Spinal cord (tissue), 9 donors: ENCODE measurements at regions not wholly inside any gene's neighbourhood (a gene's known extent, or its start where the extent isn't known, plus 50 kb on each side); places are given as distances from the start of the nearest gene placed in this dataset.
"Not testable (repeated sequence)": the region's sequence is repeated elsewhere in the genome, so short reads cannot be mapped to it uniquely, and the experiment has no call there.

Experiments
- DNase-seq, 6 donors: peaks; one replicate each; pipeline versions ENCODE4 v3.0.0 to v3.0.0-alpha.2; 2013 to 2015; ENCODE audit warnings: low spot score in 6 of 6, low read depth in 4 of 6
- H3K27ac ChIP-seq: one replicate; pipeline ENCODE4 v1.5.1; 2013; ENCODE audit warnings: low read depth, low read length, control low read depth
- H3K27me3 ChIP-seq: one replicate; pipeline ENCODE4 v1.6.1; 2013; ENCODE audit warnings: low read length; ENCODE audit not compliant: control insufficient read depth, insufficient read depth
- H3K36me3 ChIP-seq: one replicate; pipeline ENCODE4 v1.6.1; 2013; ENCODE audit warnings: low read length; ENCODE audit not compliant: control insufficient read depth, insufficient read depth
- H3K4me1 ChIP-seq: one replicate; pipeline ENCODE4 v1.6.1; 2013; ENCODE audit warnings: low read length; ENCODE audit not compliant: control insufficient read depth, insufficient read depth
- H3K4me3 ChIP-seq: one replicate; pipeline ENCODE4 v1.5.1; 2013; ENCODE audit warnings: low read depth, low read length, control low read depth
- H3K9me3 ChIP-seq: one replicate; pipeline ENCODE4 v1.6.1; 2013; ENCODE audit warnings: low read length; ENCODE audit not compliant: control insufficient read depth, insufficient read depth
- whole genome bisulfite sequencing: methylation state at CpG from one replicate; pipeline ENCODE4 v1.1.5; 2013; ENCODE audit warnings: missing lambda C conversion rate; ENCODE audit not compliant: insufficient coverage; 5-methylcytosine and 5-hydroxymethylcytosine counted together
- donor health status: healthy.

- not testable (repeated sequence) for H3K27ac ChIP-seq, H3K27me3 ChIP-seq, H3K9me3 ChIP-seq, DNase-seq, H3K4me3 ChIP-seq, H3K4me1 ChIP-seq, H3K36me3 ChIP-seq
- no CpG with 5 or more reads among the region's 4 CpGs for WGBS
Observed at GRCh38 chr3:170688222-170688621, 102.3 kb upstream of the SLC7A14 start.

- H3K27me3 ChIP-seq, result no peaks in the 10 kb centered on the region
- no peak overlapping the region for H3K27ac ChIP-seq
- H3K4me3 ChIP-seq, result no peak overlapping the region
- no peaks in the 10 kb centered on the region for H3K36me3 ChIP-seq
- no peak for DNase-seq
- no peaks in the 10 kb centered on the region for H3K4me1 ChIP-seq
- H3K9me3 ChIP-seq, result no peaks in the 10 kb centered on the region
Observed at GRCh38 chr3:170680593-170680992, 94.7 kb upstream of the SLC7A14 start.

- Histone ChIP-seq H3K27ac (no peak overlapping the region), H3K27me3 (no peaks in the 10 kb centered on the region), H3K36me3 (no peaks in the 10 kb centered on the region), H3K9me3 (no peaks in the 10 kb centered on the region), H3K4me3 (no peak overlapping the region), H3K4me1 (no peaks in the 10 kb centered on the region)
- DNase-seq, result peak in 1 of 6 donors; percentile 17
- 100% methylated on average over 1 of the region's 3 CpGs for WGBS
Observed at GRCh38 chr3:170679190-170679589, 93.3 kb upstream of the SLC7A14 start.

- H3K27me3 ChIP-seq, result no peaks in the 10 kb centered on the region
Observed at GRCh38 chr3:170670504-170670903, 84.6 kb upstream of the SLC7A14 start.

GRCh38 chr3:170662986-170663385 lies 77.1 kb upstream of the SLC7A14 start:
- H3K36me3 ChIP-seq, H3K9me3 ChIP-seq, H3K27me3 ChIP-seq, DNase-seq, H3K27ac ChIP-seq, H3K4me3 ChIP-seq, H3K4me1 ChIP-seq: not testable (repeated sequence)
- no CpG with 5 or more reads among the region's 3 CpGs for WGBS

More at GRCh38 chr3:170670504-170670903, 84.6 kb upstream of the SLC7A14 start:
- DNase-seq, result no peak
- no peaks in the 10 kb centered on the region for H3K4me1 ChIP-seq
- H3K4me3 ChIP-seq, result no peak overlapping the region
- no peaks in the 10 kb centered on the region for H3K36me3 ChIP-seq
- H3K9me3 ChIP-seq, result peaks cover 3% of the 10 kb centered on the region
- H3K27ac ChIP-seq, result no peak overlapping the region

GRCh38 chr3:170660139-170660538 lies 74.3 kb upstream of the SLC7A14 start:
- DNase-seq, result no peak
- no peaks in the 10 kb centered on the region for H3K9me3 ChIP-seq
- WGBS, result 74% methylated on average over 4 of the region's 5 CpGs
- H3K27me3 ChIP-seq, result no peaks in the 10 kb centered on the region
- no peak overlapping the region for H3K27ac ChIP-seq
- H3K4me3 ChIP-seq, result no peak overlapping the region
- no peaks in the 10 kb centered on the region for H3K4me1 ChIP-seq
- no peaks in the 10 kb centered on the region for H3K36me3 ChIP-seq

GRCh38 chr3:170657312-170657711 lies 71.4 kb upstream of the SLC7A14 start:
- H3K9me3 ChIP-seq, result no peaks in the 10 kb centered on the region
- no peaks in the 10 kb centered on the region for H3K4me1 ChIP-seq
- no peaks in the 10 kb centered on the region for H3K27me3 ChIP-seq
- H3K27ac ChIP-seq, result no peak overlapping the region
- 100% methylated on average over 1 of the region's 2 CpGs for WGBS
- no peaks in the 10 kb centered on the region for H3K36me3 ChIP-seq
- DNase-seq, result no peak
- H3K4me3 ChIP-seq, result no peak overlapping the region

GRCh38 chr3:170656284-170656683 lies 70.4 kb upstream of the SLC7A14 start:
- DNase-seq, result no peak
- Histone ChIP-seq H3K4me3 (no peak overlapping the region), H3K4me1 (peaks cover 1% of the 10 kb centered on the region), H3K27ac (no peak overlapping the region), H3K9me3 (no peaks in the 10 kb centered on the region), H3K36me3 (no peaks in the 10 kb centered on the region), H3K27me3 (no peaks in the 10 kb centered on the region)
- WGBS, result 62% methylated on average over 1 of the region's 2 CpGs

- Histone ChIP-seq H3K4me3 (no peak overlapping the region), H3K9me3 (no peaks in the 10 kb centered on the region), H3K4me1 (peaks cover 6% of the 10 kb centered on the region), H3K27me3 (no peaks in the 10 kb centered on the region), H3K27ac (no peak overlapping the region), H3K36me3 (no peaks in the 10 kb centered on the region)
- DNase-seq, result no peak
- WGBS, result 90% methylated on average over 21 of the region's 21 CpGs
Observed at GRCh38 chr3:170653801-170654200, 67.9 kb upstream of the SLC7A14 start.

GRCh38 chr3:170651260-170651845 lies 65.5 kb upstream of the SLC7A14 start:
- Histone ChIP-seq H3K4me1 (peaks cover 6% of the 10 kb centered on the region), H3K9me3 (peaks cover 2% of the 10 kb centered on the region), H3K4me3 (no peak overlapping the region), H3K36me3 (no peaks in the 10 kb centered on the region), H3K27me3 (no peaks in the 10 kb centered on the region), H3K27ac (no peak overlapping the region)
- peak in 1 of 6 donors; percentile 50 for DNase-seq
- WGBS, result 68% methylated on average over 7 of the region's 7 CpGs
